Gastroesophageal sphincter (tissue), 4 donors: ENCODE measurements at regions not wholly inside any gene's neighbourhood (a gene's known extent, or its start where the extent isn't known, plus 50 kb on each side); places are given as distances from the start of the nearest gene placed in this dataset.

ENCODE experiments used
- ATAC-seq: fragments of 150-250 bp; one replicate; pipeline ENCODE4 v1.9.1; 2016; ENCODE audit warnings: mild to moderate bottlenecking, moderate library complexity
- H3K27ac ChIP-seq, 4 donors: fragments of 200-600 bp; sonication (generic) in 3 of 4; 1 replicate in 3 of 4; 2 replicates in 1 of 4; pipeline ENCODE4 v1.5.1; 2016 to 2019
- H3K27me3 ChIP-seq: fragments of 200-600 bp; sonication (generic); one replicate; pipeline ENCODE4 v1.5.1; 2019
- H3K36me3 ChIP-seq, 2 donors: fragments of 200-600 bp; sonication (generic); one replicate each; pipeline ENCODE4 v1.5.1; 2019; ENCODE audit warnings: control low read depth in 1 of 2
- H3K4me1 ChIP-seq, 3 donors: fragments of 200-600 bp; sonication (generic); 1 replicate in 2 of 3; 2 replicates in 1 of 3; pipeline ENCODE4 v1.5.1; 2016 to 2019; ENCODE audit warnings: control low read depth in 2 of 3
- H3K4me3 ChIP-seq, 2 donors: fragments of 200-600 bp; sonication (generic); one replicate each; pipeline ENCODE4 v1.5.1; 2019; ENCODE audit warnings: mild to moderate bottlenecking in 1 of 2, moderate library complexity in 1 of 2
- H3K9me3 ChIP-seq, 3 donors: fragments of 200-600 bp; sonication (generic); one replicate each; pipeline ENCODE4 v1.5.1; 2017 to 2019; ENCODE audit warnings: control low read depth in 2 of 3
- EP300 ChIP-seq: sonication (generic); formaldehyde crosslinking; IDR thresholded peaks from one replicate; pipeline ENCODE4 v1.6.1; 2017; ENCODE audit warnings: antibody characterized with exemption, mild to moderate bottlenecking
- POLR2A ChIP-seq, 2 donors: fragments of 450-650 bp; IDR thresholded peaks; one replicate each; pipeline ENCODE4 v1.6.1; 2017; ENCODE audit warnings: antibody characterized with exemption in 2 of 2, mild to moderate bottlenecking in 2 of 2, moderate library complexity in 1 of 2
- POLR2AphosphoS5 ChIP-seq: sonication (generic); formaldehyde crosslinking; IDR thresholded peaks from one replicate; pipeline ENCODE4 v1.6.1; 2017; ENCODE audit warnings: antibody characterized with exemption
- WGBS, 2 donors: methylation state at CpG; one replicate each; pipeline ENCODE4 v1.1.5; 2018; ENCODE audit warnings: low coverage in 1 of 2; 5-methylcytosine and 5-hydroxymethylcytosine counted together
- TF ChIP-seq, protein P1 (sequence below), 4 experiments: fragments of 200-600 bp in 2 of 4; fragments of 450-650 bp in 2 of 4; sonication (generic) in 1 of 4; IDR thresholded peaks; one replicate each; pipeline ENCODE4 v1.5.1; 2017 to 2019; ENCODE audit warnings: antibody characterized with exemption in 4 of 4, mild to moderate bottlenecking in 2 of 4, moderate library complexity in 2 of 4

DNA sequence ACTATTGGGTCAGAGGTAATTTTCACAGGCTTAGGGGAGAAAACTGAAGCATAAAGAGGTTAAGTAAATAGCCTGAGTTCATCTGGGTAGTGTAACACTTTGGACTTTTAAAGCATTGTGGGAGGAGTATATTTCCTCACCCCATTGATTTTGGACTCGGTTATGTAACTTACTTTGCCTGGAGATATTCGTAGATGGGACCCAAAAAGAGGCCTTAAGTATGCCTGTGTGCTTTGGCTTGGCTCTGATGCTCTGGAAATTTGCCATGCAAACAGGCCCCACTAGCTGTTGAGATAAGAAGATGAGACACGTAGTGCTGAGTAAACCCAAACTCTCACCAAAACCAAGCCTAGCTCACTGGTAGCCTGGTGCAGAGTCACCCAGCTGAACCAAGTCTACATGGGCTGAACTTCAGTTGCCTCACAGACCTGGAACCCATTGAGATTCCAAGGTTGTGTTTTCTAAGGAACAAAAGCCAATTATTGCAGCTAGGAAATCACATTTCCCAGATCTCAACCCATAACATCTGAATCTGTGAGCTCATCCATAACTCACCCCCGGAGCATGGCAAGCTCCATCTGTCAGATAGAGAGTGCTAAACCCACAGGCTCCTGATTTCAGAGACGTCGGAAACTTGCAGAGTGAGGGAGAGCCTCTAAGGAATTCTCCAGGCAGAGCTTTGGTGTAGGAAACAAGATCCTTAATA lies 536.0 kb upstream of the C16orf82 start:
- no peaks in the 10 kb centered on the region for H3K4me1 ChIP-seq
- no peak overlapping the region for H3K4me3 ChIP-seq
- no peaks in the 10 kb centered on the region for H3K36me3 ChIP-seq
- H3K9me3 ChIP-seq, result no peaks in the 10 kb centered on the region
- TF ChIP-seq, protein P1, sequence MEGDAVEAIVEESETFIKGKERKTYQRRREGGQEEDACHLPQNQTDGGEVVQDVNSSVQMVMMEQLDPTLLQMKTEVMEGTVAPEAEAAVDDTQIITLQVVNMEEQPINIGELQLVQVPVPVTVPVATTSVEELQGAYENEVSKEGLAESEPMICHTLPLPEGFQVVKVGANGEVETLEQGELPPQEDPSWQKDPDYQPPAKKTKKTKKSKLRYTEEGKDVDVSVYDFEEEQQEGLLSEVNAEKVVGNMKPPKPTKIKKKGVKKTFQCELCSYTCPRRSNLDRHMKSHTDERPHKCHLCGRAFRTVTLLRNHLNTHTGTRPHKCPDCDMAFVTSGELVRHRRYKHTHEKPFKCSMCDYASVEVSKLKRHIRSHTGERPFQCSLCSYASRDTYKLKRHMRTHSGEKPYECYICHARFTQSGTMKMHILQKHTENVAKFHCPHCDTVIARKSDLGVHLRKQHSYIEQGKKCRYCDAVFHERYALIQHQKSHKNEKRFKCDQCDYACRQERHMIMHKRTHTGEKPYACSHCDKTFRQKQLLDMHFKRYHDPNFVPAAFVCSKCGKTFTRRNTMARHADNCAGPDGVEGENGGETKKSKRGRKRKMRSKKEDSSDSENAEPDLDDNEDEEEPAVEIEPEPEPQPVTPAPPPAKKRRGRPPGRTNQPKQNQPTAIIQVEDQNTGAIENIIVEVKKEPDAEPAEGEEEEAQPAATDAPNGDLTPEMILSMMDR (IDR thresholded peaks at IDR 0.05), result no peak
- TF ChIP-seq POLR2A (IDR thresholded peaks at IDR 0.05), result no peak
- TF ChIP-seq EP300, result no peak
- TF ChIP-seq POLR2AphosphoS5, result no peak
- 50 to 59% methylated on average over 6 of the region's 6 CpGs for whole genome bisulfite sequencing, 2 donors
- no peak overlapping the region for H3K27ac ChIP-seq
- ATAC-seq, result no peak
- no peaks in the 10 kb centered on the region for H3K27me3 ChIP-seq

DNA sequence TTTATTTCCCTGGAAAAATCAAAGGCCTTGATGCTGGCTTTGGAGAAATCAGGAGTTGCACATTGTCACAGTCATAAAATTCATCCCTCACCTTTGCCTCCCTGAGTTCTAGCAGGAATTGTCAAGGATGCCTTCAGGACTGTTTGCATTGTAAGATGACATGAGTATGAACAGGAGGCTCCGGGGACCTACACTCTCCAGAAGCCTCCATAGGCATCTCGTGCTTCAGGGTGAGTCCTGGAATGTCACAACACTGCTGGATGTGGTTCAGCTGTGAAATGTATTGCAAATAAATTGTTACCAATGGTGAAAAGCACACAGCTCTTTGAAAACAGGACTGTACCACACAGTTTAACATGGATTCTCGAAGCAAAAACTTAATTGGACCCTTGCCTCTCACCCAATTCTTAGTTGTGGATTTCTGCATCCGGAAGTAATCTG lies 535.4 kb upstream of the C16orf82 start:
- no peak for ATAC-seq
- 27 to 56% methylated on average over 3 to 4 of the region's 4 CpGs for WGBS, 2 donors

DNA sequence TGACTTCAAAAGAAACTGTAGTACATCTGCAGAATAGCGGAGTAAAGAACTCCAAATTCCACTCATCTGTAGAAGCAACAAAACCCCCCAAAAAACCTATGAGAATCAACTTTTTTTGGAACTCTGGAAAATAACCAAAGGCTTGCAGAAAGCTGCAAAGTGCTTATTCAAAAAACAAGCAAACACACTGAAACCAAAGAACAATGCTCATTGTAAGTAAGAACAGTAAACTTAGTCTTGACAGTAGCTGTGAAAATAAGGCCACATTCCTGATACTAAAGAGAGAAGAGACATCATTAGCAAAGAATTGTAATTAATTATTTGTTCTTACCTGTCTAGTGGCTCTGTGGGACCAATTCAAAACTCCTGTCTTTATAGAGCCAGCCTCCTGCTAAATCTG lies 534.3 kb upstream of the C16orf82 start:
- no peaks in the 10 kb centered on the region for H3K36me3 ChIP-seq
- no peaks in the 10 kb centered on the region for H3K4me1 ChIP-seq
- no peaks in the 10 kb centered on the region for H3K27me3 ChIP-seq
- no peak for TF ChIP-seq POLR2AphosphoS5
- TF ChIP-seq, protein P1 (IDR thresholded peaks at IDR 0.05), result no peak
- no peak for TF ChIP-seq POLR2A (IDR thresholded peaks at IDR 0.05)
- WGBS, 2 donors, result 82 to 92% methylated on average over 1 of the region's 1 CpG
- H3K27ac ChIP-seq, result no peak overlapping the region
- no peak overlapping the region for H3K4me3 ChIP-seq
- ATAC-seq, result no peak
- H3K9me3 ChIP-seq, result no peaks in the 10 kb centered on the region

More for the DNA sequence above, 535.4 kb upstream of the C16orf82 start:
- Histone ChIP-seq H3K4me1 (no peaks in the 10 kb centered on the region), H3K27ac (no peak overlapping the region), H3K4me3 (no peak overlapping the region), H3K36me3 (no peaks in the 10 kb centered on the region), H3K27me3 (no peaks in the 10 kb centered on the region), H3K9me3 (no peaks in the 10 kb centered on the region)
- TF ChIP-seq POLR2A (IDR thresholded peaks at IDR 0.05) (no peak), EP300 (no peak), POLR2AphosphoS5 (no peak)
- TF ChIP-seq, protein P1 (IDR thresholded peaks at IDR 0.05), result no peak

DNA sequence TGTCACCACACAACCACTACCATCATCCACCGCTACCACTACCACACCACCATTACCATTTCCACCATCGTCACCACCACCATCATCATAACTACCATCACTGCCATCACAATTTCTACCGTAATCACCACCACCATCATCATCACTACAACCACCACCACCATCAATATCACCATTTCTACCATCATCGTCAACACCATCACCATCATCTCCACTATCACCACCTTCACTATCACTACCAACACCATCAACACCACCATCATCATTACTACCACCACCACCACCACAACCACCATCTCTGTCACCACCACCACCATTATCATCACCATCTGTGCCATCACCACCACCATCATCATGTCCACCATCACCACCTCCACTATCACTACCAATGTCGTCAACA lies 524.5 kb upstream of the C16orf82 start:
- ATAC-seq, result no peak
- Histone ChIP-seq H3K27me3 (no peaks in the 10 kb centered on the region), H3K4me1 (no peaks in the 10 kb centered on the region), H3K4me3 (no peak overlapping the region), H3K36me3 (no peaks in the 10 kb centered on the region), H3K27ac (no peak overlapping the region), H3K9me3 (no peaks in the 10 kb centered on the region)
- WGBS, 2 donors, result 98% methylated on average over 5 of the region's 5 CpGs
- TF ChIP-seq POLR2AphosphoS5, result no peak
- TF ChIP-seq POLR2A (IDR thresholded peaks at IDR 0.05), result no peak
- TF ChIP-seq, protein P1 (IDR thresholded peaks at IDR 0.05), result no peak

DNA sequence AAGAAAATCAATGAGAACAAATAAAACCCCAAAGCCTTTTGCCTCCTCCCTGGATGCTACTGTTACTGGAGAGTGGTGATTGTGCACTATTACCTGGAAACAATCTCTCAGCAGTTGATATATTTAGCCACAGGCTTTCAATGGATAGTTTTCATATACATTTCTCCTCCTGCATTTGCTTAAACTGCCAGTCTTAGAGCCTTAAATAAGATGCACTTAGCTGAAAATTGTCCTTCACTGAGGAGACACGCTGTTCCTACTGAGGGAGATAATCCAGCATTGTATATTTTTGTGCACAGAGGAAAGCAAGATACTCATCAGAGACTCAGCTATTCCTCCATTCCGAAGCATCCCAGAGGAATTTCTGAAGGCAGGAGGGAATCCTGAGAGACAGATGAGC lies 520.2 kb upstream of the C16orf82 start:
- no peak for ATAC-seq
- TF ChIP-seq, protein P1 (IDR thresholded peaks at IDR 0.05), result no peak
- no peak for TF ChIP-seq POLR2A (IDR thresholded peaks at IDR 0.05)
- no peak for TF ChIP-seq POLR2AphosphoS5
- no peak for TF ChIP-seq EP300

More for the DNA sequence above, 520.2 kb upstream of the C16orf82 start:
- Histone ChIP-seq H3K27ac (no peak overlapping the region), H3K9me3 (no peaks in the 10 kb centered on the region), H3K27me3 (no peaks in the 10 kb centered on the region), H3K36me3 (no peaks in the 10 kb centered on the region), H3K4me1 (no peaks in the 10 kb centered on the region), H3K4me3 (no peak overlapping the region)
- WGBS, 2 donors, result 46% methylated on average over 2 of the region's 2 CpGs; no CpG with 5 or more reads in 1 of the 2 donors
